B cell (primary cell): ENCODE measurements at regions not wholly inside any gene's neighbourhood (a gene's known extent, or its start where the extent isn't known, plus 50 kb on each side); places are given as distances from the start of the nearest gene placed in this dataset.

ENCODE experiments used
- ATAC-seq: fragments of 200-7000 bp; cut with Tn5 transposase; one replicate; pipeline ENCODE4 v1.10.0; 2021; ENCODE audit warnings: low read depth, mild to moderate bottlenecking, moderate number of reproducible peaks, moderate library complexity
- CTCF ChIA-PET: fragments of 350-600 bp; sonication (Branson Sonifier 250); formaldehyde crosslinking; loops from one replicate; lab custom pipeline; 2021; ENCODE audit warnings: antibody characterized with exemption, inconsistent platforms; lab: Charles Lee
- POLR2A ChIA-PET: fragments of 350-600 bp; sonication (Branson Sonifier 250); formaldehyde crosslinking; loops from one replicate; lab custom pipeline; 2021; ENCODE audit warnings: antibody characterized with exemption; lab: Charles Lee
- DNase-seq: peaks from one replicate; pipeline ENCODE4 v3.0.0; 2013
- H2AFZ ChIP-seq: 2 replicates; pipeline ENCODE4 v1.6.1; 2012; ENCODE audit warnings: mild to moderate bottlenecking, low read depth, low read length; ENCODE audit not compliant: insufficient read depth, poor library complexity, severe bottlenecking
- H3K27ac ChIP-seq, 2 donors: 1 replicate in 1 of 2; 2 replicates in 1 of 2; pipeline ENCODE4 v1.5.1; 2012 to 2013; ENCODE audit warnings: low read length in 2 of 2, mild to moderate bottlenecking in 2 of 2, moderate library complexity in 1 of 2
- H3K27me3 ChIP-seq, 4 experiments: fragments of 200-600 bp in 1 of 4; sonication (generic) in 1 of 4; replicated peaks in 1 of 4; 1 replicate in 2 of 4; 2 replicates in 2 of 4; pipeline versions ENCODE4 v1.6.1 to v1.7.0; 2013 to 2016; ENCODE audit warnings: low read length in 3 of 4, mild to moderate bottlenecking in 2 of 4, mixed read lengths in 1 of 4, moderate library complexity in 1 of 4; ENCODE audit not compliant: insufficient read depth in 4 of 4, control insufficient read depth in 3 of 4; ENCODE audit errors: control extremely low read depth in 1 of 4
- H3K36me3 ChIP-seq, 2 experiments: replicated peaks in 1 of 2; 1 replicate in 1 of 2; 2 replicates in 1 of 2; pipeline versions ENCODE4 v1.6.1 to v1.7.1; 2013; ENCODE audit warnings: low read length in 1 of 2; ENCODE audit not compliant: insufficient read depth in 2 of 2, control insufficient read depth in 1 of 2; ENCODE audit errors: control extremely low read depth in 1 of 2, extremely low read depth in 1 of 2
- H3K4me1 ChIP-seq, 2 donors: fragments of 200-600 bp in 1 of 2; sonication (generic) in 1 of 2; 1 replicate in 1 of 2; 2 replicates in 1 of 2; pipeline versions ENCODE4 v1.5.1 to v1.6.1; 2013 to 2017; ENCODE audit warnings: low read length in 2 of 2; ENCODE audit not compliant: control insufficient read depth in 2 of 2, insufficient read depth in 2 of 2
- H3K4me2 ChIP-seq: replicated peaks from 2 replicates; pipeline ENCODE3; 2012; ENCODE audit warnings: mild to moderate bottlenecking, low read depth, low read length; ENCODE audit not compliant: poor library complexity, severe bottlenecking
- H3K4me3 ChIP-seq, 5 experiments: fragments of 200-600 bp in 1 of 5; sonication (generic) in 1 of 5; 1 replicate in 3 of 5; 2 replicates in 2 of 5; pipeline versions ENCODE4 v1.5.1 to v1.7.0; 2011 to 2016; ENCODE audit warnings: low read length in 4 of 5, mild to moderate bottlenecking in 4 of 5, low read depth in 2 of 5, control low read depth in 1 of 5, moderate library complexity in 1 of 5; ENCODE audit not compliant: insufficient read depth in 1 of 5; ENCODE audit errors: control extremely low read depth in 1 of 5, extremely low read depth in 1 of 5
- H3K79me2 ChIP-seq: fragments of 200-600 bp; sonication (generic); one replicate; pipeline ENCODE4 v1.6.0; 2016; ENCODE audit warnings: low read length; ENCODE audit not compliant: control insufficient read depth, insufficient read depth
- H3K9ac ChIP-seq: fragments of 200-600 bp; sonication (generic); 2 replicates; pipeline ENCODE4 v1.6.1; 2017; ENCODE audit warnings: mild to moderate bottlenecking, low read length, moderate library complexity
- H3K9me3 ChIP-seq, 3 donors: one replicate each; pipeline versions ENCODE4 v1.6.1 to v1.7.1; 2013; ENCODE audit warnings: low read length in 2 of 3; ENCODE audit not compliant: control insufficient read depth in 2 of 3, insufficient read depth in 1 of 3; ENCODE audit errors: control extremely low read depth in 1 of 3
- H4K20me1 ChIP-seq: 2 replicates; pipeline ENCODE4 v1.6.0; 2012; ENCODE audit warnings: mild to moderate bottlenecking, low read length; ENCODE audit not compliant: insufficient read depth, control insufficient read depth, poor library complexity, severe bottlenecking
- H3K27ac Mint-ChIP-seq: one replicate; pipeline ENCODE4 v1.8.0; 2021; ENCODE audit warnings: mixed read lengths
- H3K27me3 Mint-ChIP-seq: one replicate; pipeline ENCODE4 v1.8.0; 2021; ENCODE audit warnings: mixed read lengths
- H3K4me1 Mint-ChIP-seq: one replicate; pipeline ENCODE4 v1.8.0; 2021; ENCODE audit warnings: mixed read lengths
- H3K4me3 Mint-ChIP-seq: one replicate; pipeline ENCODE4 v1.8.0; 2021; ENCODE audit warnings: mixed read lengths
- H3K9me3 Mint-ChIP-seq: one replicate; pipeline ENCODE4 v1.8.0; 2022; ENCODE audit warnings: mixed read lengths; ENCODE audit not compliant: insufficient read depth
- CTCF ChIP-seq: fragments of 200-600 bp; IDR thresholded peaks from one replicate; pipeline ENCODE4 v1.8.0; 2022; ENCODE audit warnings: antibody characterized with exemption, mild to moderate bottlenecking
- EZH2 ChIP-seq: IDR thresholded peaks from 2 replicates; pipeline ENCODE4 v1.6.1; 2012; ENCODE audit warnings: borderline replicate concordance, low read depth, mild to moderate bottlenecking, moderate library complexity, low read length; ENCODE audit not compliant: insufficient read depth, poor library complexity, severe bottlenecking
- WGBS: methylation state at CpG from one replicate; pipeline ENCODE4 v1.1.5; 2013; ENCODE audit warnings: missing lambda C conversion rate; ENCODE audit not compliant: insufficient coverage; 5-methylcytosine and 5-hydroxymethylcytosine counted together
- intact Hi-C: fragments of 100-400 bp; cut with micrococcal nuclease; formaldehyde crosslinking; loops from one replicate; pipeline ENCODE4 v1.10.0; 2022

- TF ChIP-seq EZH2 = no peak
- no peak for TF ChIP-seq CTCF
- Histone ChIP-seq H3K4me2 (no peak overlapping the region), H3K4me3 (no peak overlapping the region), H3K36me3 (no peaks in the 10 kb centered on the region), H4K20me1 (no peaks in the 10 kb centered on the region), H2AFZ (no peak overlapping the region), H3K27ac (no peak overlapping the region), H3K9me3 (no peaks in the 10 kb centered on the region), H3K27me3 (no peaks in the 10 kb centered on the region), H3K79me2 (no peaks in the 10 kb centered on the region), H3K4me1 (no peaks in the 10 kb centered on the region), H3K9ac (no peak overlapping the region)
- H3K9me3 Mint-ChIP-seq = no peaks in the 10 kb centered on the region
- 100% methylated on average over 1 of the region's 5 CpGs for WGBS
- ChIA-PET CTCF (no interaction called here), POLR2A (no interaction called here)
- DNase-seq (no peak), ATAC-seq (no peak)
- H3K27ac Mint-ChIP-seq = no peak overlapping the region
- intact Hi-C loops = no loop called here
- no peaks in the 10 kb centered on the region for H3K27me3 Mint-ChIP-seq
- no peaks in the 10 kb centered on the region for H3K4me1 Mint-ChIP-seq
- no peak overlapping the region for H3K4me3 Mint-ChIP-seq
Measured at GRCh38 chr16:59411961-59412841, 678.1 kb upstream of the GOT2 start.

- CTCF ChIA-PET = no interaction called here
- DNase-seq = no peak
- Histone ChIP-seq H3K36me3 (no peaks in the 10 kb centered on the region), H3K27me3 (no peaks in the 10 kb centered on the region), H3K4me3 (no peak overlapping the region), H4K20me1 (no peaks in the 10 kb centered on the region), H3K4me1 (no peaks in the 10 kb centered on the region), H3K9ac (no peak overlapping the region), H3K4me2 (no peak overlapping the region), H3K9me3 (no peaks in the 10 kb centered on the region), H3K79me2 (no peaks in the 10 kb centered on the region), H3K27ac (no peak overlapping the region), H2AFZ (no peak overlapping the region)
- no peaks in the 10 kb centered on the region for H3K4me1 Mint-ChIP-seq
- peaks cover 3% of the 10 kb centered on the region for H3K9me3 Mint-ChIP-seq
- TF ChIP-seq EZH2 = no peak
- TF ChIP-seq CTCF = no peak
- H3K27me3 Mint-ChIP-seq = no peaks in the 10 kb centered on the region
- no peak overlapping the region for H3K27ac Mint-ChIP-seq
- no peak overlapping the region for H3K4me3 Mint-ChIP-seq
- no CpG with 5 or more reads among the region's 1 CpG for WGBS
- no peak for ATAC-seq
- intact Hi-C loops = no loop called here
- POLR2A ChIA-PET = no interaction called here
Measured at GRCh38 chr16:59410451-59410850, 676.3 kb upstream of the GOT2 start.
